Fibroblast of lung (primary cell): ENCODE measurements at regions not wholly inside any gene's neighbourhood (a gene's known extent, or its start where the extent isn't known, plus 50 kb on each side); places are given as distances from the start of the nearest gene placed in this dataset.

ENCODE experiments used
- EZH2 ChIP-seq: IDR thresholded peaks from 2 replicates; pipeline ENCODE4 v1.5.1; 2012; ENCODE audit warnings: low read length, control low read depth, mild to moderate bottlenecking; ENCODE audit errors: missing control alignments
- TF ChIP-seq, protein P1 (sequence below), 2 donors: IDR thresholded peaks in 1 of 2; conservative IDR thresholded peaks in 1 of 2; 1 replicate in 1 of 2; 2 replicates in 1 of 2; pipeline ENCODE4 v1.5.1; 2011 to 2012; ENCODE audit warnings: low read length in 2 of 2, control low read depth in 1 of 2, inconsistent platforms in 1 of 2, low read depth in 1 of 2, mild to moderate bottlenecking in 1 of 2

DNA sequence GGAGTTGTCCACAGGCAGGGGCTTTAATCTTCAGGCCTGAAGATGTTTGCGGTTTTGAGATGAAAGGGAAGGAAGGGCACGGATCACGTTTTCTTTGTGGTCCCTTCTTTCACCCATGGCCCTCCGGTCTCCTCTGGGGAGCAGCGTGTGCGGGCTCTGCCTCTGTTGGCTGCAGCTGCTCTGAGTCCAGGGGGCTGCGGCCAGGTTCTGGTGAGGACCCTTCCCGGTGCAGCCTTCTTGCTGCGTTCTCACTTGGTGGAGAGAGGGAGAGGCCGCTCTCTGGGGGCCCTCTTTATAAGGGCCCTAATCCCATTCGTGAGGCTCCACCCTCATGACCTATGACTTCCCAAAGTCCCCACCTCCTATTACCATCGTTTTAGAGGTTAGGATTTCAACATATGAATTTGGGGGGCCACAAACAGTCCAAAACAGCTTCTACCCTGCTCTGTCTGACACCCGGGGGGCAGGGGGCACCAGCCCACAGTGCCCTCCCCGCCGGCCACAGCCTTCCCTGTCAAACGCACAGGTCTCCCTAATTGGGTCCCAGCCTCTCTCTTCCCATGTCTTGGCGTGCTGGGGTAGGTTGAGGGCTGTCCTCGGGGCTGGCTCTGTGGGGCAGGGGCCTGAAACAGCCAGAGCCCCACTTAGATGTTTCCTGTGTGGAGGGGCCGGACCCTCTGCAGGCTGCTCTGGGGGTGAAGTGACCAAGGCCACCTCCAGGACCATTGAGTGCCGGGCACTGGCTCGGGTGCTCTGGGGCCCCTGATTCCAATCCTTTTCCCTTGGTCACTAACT lies 100.1 kb upstream of the C1orf174 start:
- TF ChIP-seq, protein P1, sequence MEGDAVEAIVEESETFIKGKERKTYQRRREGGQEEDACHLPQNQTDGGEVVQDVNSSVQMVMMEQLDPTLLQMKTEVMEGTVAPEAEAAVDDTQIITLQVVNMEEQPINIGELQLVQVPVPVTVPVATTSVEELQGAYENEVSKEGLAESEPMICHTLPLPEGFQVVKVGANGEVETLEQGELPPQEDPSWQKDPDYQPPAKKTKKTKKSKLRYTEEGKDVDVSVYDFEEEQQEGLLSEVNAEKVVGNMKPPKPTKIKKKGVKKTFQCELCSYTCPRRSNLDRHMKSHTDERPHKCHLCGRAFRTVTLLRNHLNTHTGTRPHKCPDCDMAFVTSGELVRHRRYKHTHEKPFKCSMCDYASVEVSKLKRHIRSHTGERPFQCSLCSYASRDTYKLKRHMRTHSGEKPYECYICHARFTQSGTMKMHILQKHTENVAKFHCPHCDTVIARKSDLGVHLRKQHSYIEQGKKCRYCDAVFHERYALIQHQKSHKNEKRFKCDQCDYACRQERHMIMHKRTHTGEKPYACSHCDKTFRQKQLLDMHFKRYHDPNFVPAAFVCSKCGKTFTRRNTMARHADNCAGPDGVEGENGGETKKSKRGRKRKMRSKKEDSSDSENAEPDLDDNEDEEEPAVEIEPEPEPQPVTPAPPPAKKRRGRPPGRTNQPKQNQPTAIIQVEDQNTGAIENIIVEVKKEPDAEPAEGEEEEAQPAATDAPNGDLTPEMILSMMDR (conservative IDR thresholded peaks at IDR 0.05 in 1 of 2, IDR thresholded peaks at IDR 0.05 in 1 of 2; ENCODE audit: low read depth in 1 of 2, low read length in 2 of 2), result no peak
- TF ChIP-seq EZH2, result no peak
